Fibroblast of lung (primary cell): ENCODE measurements at regions not wholly inside any gene's neighbourhood (a gene's known extent, or its start where the extent isn't known, plus 50 kb on each side); places are given as distances from the start of the nearest gene placed in this dataset.

Experiments
- EZH2 ChIP-seq: IDR thresholded peaks from 2 replicates; pipeline ENCODE4 v1.5.1; 2012; ENCODE audit warnings: low read length, control low read depth, mild to moderate bottlenecking; ENCODE audit errors: missing control alignments
- TF ChIP-seq, protein P1 (sequence below), 2 donors: IDR thresholded peaks in 1 of 2; conservative IDR thresholded peaks in 1 of 2; 1 replicate in 1 of 2; 2 replicates in 1 of 2; pipeline ENCODE4 v1.5.1; 2011 to 2012; ENCODE audit warnings: low read length in 2 of 2, control low read depth in 1 of 2, inconsistent platforms in 1 of 2, low read depth in 1 of 2, mild to moderate bottlenecking in 1 of 2

DNA sequence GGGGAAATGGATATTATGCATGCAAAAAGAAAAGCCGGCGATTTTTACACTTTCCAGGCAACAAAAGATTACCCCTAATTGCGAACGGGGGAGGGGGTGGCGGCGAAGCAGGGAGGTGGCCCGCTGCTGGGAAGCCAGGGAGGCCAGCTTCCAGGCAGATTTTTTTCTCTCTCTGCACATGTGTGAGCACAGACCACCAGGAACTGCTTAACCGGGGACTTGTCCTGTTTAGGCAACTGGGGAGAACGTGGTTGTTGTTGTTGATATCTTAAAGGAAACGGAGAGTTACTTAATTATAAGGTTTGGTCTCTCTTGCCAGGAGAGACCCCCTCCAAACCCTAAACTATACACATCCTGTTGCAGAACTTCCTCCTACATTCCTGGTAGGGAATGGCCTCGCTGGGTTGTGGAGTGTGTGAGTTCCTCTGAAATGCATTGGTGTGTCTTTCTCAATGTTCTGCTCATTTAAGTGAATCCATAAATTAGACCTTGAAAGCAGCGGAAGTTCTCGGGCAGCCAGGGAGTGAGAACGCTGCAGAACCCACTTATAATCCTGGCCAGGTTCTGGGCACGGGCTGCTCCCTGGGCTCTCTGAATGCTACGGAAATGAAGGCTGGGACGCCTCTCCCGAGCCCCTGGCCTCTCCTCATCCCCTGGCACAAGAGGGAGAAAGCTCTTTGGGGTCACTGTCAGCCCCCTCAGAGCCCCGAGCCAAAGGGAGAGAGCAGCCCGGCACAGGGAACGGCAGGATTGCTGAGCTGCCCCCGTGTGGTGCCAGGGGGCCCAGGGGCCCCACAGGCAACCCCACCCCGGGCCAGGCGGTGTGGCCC is 250.0 kb downstream of the FOXD2 start:
- TF ChIP-seq, protein P1, sequence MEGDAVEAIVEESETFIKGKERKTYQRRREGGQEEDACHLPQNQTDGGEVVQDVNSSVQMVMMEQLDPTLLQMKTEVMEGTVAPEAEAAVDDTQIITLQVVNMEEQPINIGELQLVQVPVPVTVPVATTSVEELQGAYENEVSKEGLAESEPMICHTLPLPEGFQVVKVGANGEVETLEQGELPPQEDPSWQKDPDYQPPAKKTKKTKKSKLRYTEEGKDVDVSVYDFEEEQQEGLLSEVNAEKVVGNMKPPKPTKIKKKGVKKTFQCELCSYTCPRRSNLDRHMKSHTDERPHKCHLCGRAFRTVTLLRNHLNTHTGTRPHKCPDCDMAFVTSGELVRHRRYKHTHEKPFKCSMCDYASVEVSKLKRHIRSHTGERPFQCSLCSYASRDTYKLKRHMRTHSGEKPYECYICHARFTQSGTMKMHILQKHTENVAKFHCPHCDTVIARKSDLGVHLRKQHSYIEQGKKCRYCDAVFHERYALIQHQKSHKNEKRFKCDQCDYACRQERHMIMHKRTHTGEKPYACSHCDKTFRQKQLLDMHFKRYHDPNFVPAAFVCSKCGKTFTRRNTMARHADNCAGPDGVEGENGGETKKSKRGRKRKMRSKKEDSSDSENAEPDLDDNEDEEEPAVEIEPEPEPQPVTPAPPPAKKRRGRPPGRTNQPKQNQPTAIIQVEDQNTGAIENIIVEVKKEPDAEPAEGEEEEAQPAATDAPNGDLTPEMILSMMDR (conservative IDR thresholded peaks at IDR 0.05 in 1 of 2, IDR thresholded peaks at IDR 0.05 in 1 of 2; ENCODE audit: low read depth in 1 of 2, low read length in 2 of 2): no peak
- TF ChIP-seq EZH2: no peak
